Stromal cell of bone marrow (primary cell): ENCODE measurements at regions not wholly inside any gene's neighbourhood (a gene's known extent, or its start where the extent isn't known, plus 50 kb on each side); places are given as distances from the start of the nearest gene placed in this dataset.
A peak's percentile ranks its signal among the peaks of the same experiment; 100 is the strongest.
"Not testable (repeated sequence)": the region's sequence is repeated elsewhere in the genome, so short reads cannot be mapped to it uniquely, and the experiment has no call there.

ENCODE experiments used
- DNase-seq: peaks from one replicate; pipeline ENCODE4 v3.0.0-alpha.2; 2012; ENCODE audit warnings: low read depth

- no peak for DNase-seq
Observed at GRCh38 chr10:53650794-53651193, 878.2 kb upstream of the MBL2 start.

DNA sequence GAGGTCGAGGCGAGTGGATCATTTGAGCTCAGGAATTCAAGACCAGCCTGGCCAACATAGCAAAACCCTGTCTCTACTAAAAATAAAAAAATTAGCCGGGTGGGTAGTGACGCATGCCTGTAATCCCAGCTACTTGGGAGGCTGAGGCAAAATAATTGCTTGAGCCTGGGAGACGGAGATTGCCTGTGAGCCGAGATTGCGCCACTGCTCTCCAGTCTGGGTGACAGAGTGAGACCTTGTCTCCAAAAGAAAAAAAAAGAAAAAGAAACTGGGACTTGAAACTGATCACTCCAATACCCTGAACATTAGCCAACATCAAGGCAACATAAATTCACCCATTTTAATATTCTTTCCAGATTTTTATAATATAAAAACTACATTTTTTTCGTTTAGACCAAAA lies 874.6 kb upstream of the MBL2 start:
- DNase-seq = not testable (repeated sequence)

GRCh38 chr10:53646525-53646924 lies 873.9 kb upstream of the MBL2 start:
- no peak for DNase-seq

GRCh38 chr10:53645951-53646350 lies 873.4 kb upstream of the MBL2 start:
- DNase-seq = no peak

DNA sequence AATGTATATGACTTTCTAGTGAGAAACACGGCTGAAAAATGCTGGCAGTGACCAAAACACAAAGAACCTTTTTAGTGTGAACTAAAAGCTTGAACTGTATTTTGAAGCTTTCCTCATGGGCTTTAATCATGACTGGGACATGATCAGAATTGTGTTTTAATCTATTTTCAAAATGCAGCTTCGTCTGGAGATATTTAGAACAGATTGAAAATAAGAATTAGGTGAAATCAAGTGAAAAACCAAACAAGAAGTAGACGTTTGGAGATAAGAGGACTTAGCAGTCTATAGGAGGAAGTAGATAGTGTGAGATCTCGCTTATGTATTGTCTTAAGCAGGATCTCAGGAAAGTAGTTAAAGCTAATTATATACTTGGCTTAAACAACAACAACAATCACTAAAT lies 865.4 kb upstream of the MBL2 start:
- DNase-seq = no peak

DNA sequence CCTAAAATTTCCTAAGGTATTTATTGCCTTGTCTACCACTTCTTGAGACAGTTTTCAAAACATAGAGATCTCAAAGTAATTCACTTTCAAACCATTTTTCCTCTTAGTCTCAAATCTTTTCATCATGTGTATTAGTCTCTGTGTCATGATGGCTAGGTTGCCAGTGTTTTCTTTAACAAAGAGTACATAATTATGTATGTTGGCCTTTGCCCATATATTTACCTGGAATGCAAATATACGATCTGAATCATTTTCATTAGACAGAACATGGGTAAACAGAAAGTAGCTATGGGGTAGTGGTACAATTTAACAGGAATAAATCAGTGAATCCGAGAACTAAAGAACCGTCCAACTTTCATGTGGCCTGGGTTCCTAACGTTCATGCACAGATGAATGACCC lies 852.1 kb upstream of the MBL2 start:
- no peak for DNase-seq

DNA sequence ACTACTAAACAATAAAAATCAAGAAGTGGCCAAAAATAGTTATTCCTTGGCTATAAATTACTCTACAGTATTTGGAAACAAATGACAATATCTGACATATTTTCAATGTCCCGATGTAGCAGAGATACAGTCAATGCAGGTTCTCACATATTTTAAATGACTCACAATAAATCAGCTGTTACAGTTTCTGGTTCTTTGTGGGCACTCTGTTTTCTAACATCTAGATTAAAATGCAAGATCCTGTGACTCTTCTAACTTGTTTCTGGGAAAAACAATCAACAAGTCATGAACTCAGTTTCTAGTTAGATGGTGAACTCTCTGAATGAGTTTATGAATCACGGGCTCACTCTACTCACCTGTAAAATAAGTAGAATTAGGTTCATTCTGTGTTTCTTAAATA lies 849.6 kb upstream of the MBL2 start:
- no peak for DNase-seq

- DNase-seq = no peak
Observed at GRCh38 chr10:53619671-53620070, 847.1 kb upstream of the MBL2 start.

DNA sequence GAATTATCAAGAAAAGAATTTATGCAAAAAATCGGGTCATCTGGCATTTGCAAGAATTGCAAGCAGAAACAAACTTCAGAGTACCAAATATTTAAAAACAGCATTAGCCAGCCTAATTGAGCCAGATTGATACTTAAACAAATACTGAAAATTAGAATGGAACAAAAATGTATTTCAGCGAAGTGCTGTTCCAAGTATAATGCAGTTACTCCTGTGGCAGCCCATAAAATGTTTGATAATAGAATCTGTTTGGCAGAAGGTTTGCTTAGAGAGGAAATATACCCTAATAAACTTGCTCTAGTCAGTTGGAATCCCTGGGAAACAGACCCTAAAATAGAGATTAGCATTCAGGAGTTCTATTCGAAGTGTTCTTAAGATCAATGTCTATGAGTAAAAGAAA lies 835.1 kb upstream of the MBL2 start:
- no peak for DNase-seq

- DNase-seq = no peak
Observed at GRCh38 chr10:53606981-53607380, 834.4 kb upstream of the MBL2 start.

- DNase-seq = peak; percentile 4
Observed at GRCh38 chr10:53601260-53601875, 828.8 kb upstream of the MBL2 start.

GRCh38 chr10:53598914-53599313 lies 826.3 kb upstream of the MBL2 start:
- DNase-seq = no peak

- no peak for DNase-seq
Observed at GRCh38 chr10:53597835-53598251, 825.3 kb upstream of the MBL2 start.

- no peak for DNase-seq
Observed at GRCh38 chr10:53580465-53580864, 807.9 kb upstream of the MBL2 start.

GRCh38 chr10:53579773-53580172 lies 807.2 kb upstream of the MBL2 start:
- DNase-seq = no peak

DNA sequence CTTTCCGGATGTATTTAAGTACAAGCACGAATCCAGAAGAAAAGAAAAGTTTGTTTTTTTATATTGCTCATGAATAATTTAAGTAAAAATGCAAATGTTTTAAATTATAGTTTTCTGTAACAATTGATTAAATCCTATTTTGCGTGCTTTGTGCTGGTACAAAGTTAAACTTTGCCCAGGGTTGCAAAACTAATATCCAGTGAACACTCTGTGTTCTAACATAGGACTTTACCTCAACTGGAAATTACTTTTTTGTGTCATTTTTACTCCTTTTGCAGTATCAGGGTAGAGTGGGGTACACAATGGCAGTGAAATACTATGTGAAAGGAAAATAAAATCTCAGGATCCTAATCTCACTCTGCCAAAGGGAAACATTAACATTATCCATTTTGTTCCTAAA lies 801.4 kb upstream of the MBL2 start:
- DNase-seq = no peak

GRCh38 chr10:53573498-53573897 lies 800.9 kb upstream of the MBL2 start:
- DNase-seq = no peak

DNA sequence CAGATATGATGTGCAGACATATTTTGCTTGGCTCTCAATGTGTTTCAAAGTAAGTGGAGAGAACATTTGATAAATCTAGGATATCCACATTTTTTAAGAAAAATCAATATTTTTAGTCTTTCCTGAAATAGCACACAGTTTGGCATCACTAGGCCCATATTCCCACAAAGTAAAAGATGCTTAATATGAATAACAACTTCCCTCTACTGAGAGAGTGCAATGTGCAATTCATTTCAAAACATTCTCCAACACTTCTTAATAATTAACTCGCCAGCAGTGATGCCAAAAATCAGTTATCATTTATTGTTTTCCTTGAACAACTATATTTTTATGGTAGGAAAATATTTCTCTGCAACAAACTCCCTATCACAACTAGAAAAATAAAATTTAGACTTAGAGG lies 800.2 kb upstream of the MBL2 start:
- no peak for DNase-seq

DNA sequence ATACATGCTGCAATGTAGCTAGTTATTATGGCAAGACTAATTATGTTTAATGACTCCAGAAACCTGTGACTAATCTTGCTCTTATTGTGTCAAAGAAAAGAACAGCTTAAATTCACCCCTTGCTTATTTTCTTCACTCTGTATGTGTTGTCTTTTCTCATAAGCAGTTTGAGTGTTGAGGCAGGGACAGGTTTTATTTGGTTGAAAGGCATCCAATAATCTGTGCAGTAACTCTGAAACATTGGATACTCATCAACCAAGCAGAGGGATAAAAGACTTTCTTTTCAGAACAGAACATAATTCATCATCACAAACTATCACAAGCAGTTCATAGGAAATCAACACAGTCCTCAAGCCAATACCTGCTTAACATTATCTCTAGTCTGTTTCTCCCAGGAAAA lies 797.6 kb upstream of the MBL2 start:
- DNase-seq = no peak

GRCh38 chr10:53569455-53569854 lies 796.9 kb upstream of the MBL2 start:
- no peak for DNase-seq

GRCh38 chr10:53548664-53549063 lies 776.1 kb upstream of the MBL2 start:
- no peak for DNase-seq

DNA sequence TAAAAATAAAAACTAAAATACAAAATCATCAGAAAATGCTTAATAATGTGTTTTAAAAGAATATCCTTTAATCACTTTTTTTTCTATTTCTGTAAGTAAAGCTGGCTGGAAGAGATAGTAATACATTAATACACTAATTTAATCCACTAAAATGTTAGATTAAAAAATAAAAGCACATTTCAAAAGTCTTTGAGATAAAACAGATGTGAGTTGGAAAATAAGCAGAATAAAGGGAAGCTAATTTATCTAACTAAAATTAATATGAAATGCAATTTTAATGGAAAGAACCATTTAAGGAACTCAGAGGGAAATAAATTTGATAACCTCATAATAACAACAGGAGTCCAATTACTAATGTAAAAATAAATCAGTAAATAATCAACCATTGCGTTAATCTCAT lies 774.8 kb upstream of the MBL2 start:
- no peak for DNase-seq

DNA sequence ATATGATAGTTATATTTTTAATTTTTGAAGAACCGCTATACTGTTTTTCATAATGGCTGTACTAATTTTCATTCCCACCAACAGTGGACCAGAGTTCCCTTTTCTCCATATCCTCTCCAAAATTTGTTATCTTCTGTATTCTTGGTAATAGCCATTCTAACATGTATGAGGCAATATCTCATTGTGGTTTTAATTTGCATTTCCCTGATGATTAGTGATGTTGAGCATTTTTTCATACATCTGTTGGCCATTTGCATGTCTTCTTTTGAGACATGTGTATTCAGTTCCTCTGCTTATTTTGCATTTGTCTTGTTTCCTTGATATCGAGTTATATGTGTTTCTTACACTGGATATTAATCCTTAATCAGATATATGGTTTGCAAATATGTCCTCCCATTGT lies 770.8 kb upstream of the MBL2 start:
- no peak for DNase-seq

- DNase-seq = no peak
Observed at GRCh38 chr10:53537508-53537907, 764.9 kb upstream of the MBL2 start.

- DNase-seq = no peak
Observed at GRCh38 chr10:53536322-53536721, 763.7 kb upstream of the MBL2 start.
